ENCODE measurements at regions not wholly inside any gene's neighbourhood (a gene's known extent, or its start where the extent isn't known, plus 50 kb on each side); places are given as distances from the start of the nearest gene placed in this dataset.

GRCh38 chr13:30363725-30364124 is 56.4 kb upstream of the KATNAL1 start (continued):
- TF ChIP-seq ZBTB11 (CRISPR knock-in tag; IDR thresholded peaks at IDR 0.05), result no peak
- no peak for TF ChIP-seq SMAD3 (CRISPR knock-in tag; conservative IDR thresholded peaks at IDR 0.05)
- peak; percentile 54 for TF ChIP-seq CBFA2T2 (conservative IDR thresholded peaks at IDR 0.05)
- no peak for TF ChIP-seq ZBTB9 (CRISPR knock-in tag; IDR thresholded peaks at IDR 0.05)
- TF ChIP-seq CBFA2T3 (IDR thresholded peaks at IDR 0.05), result peak; percentile 61; the same call in 1 of the 2 replicates
- TF ChIP-seq RUNX1 (IDR thresholded peaks at IDR 0.05; ENCODE audit: low read depth), result no peak
- TF ChIP-seq MEIS2 (IDR thresholded peaks at IDR 0.05; ENCODE audit: partially characterized antibody), result peak; percentile 14
- no peak for TF ChIP-seq ZNF197 (CRISPR knock-in tag; IDR thresholded peaks at IDR 0.05; ENCODE audit: low read depth)
- peak; percentile 60; the same call in 1 of the 2 replicates for TF ChIP-seq TEAD4 (IDR thresholded peaks at IDR 0.05; ENCODE audit: low read length)
- TF ChIP-seq TEAD4 (CRISPR knock-in tag; IDR thresholded peaks at IDR 0.05; ENCODE audit: borderline replicate concordance), result no peak
- peak; percentile 92 for TF ChIP-seq MEF2A (IDR thresholded peaks at IDR 0.05; ENCODE audit: control insufficient read depth, low read depth, low read length)
- peak; percentile 64; the same call in 1 of the 2 replicates for TF ChIP-seq MEF2D (tag; conservative IDR thresholded peaks at IDR 0.05; ENCODE audit: low read depth)
- no peak for TF ChIP-seq ZNF655 (CRISPR knock-in tag; IDR thresholded peaks at IDR 0.05)
